ENCODE measurements at regions not wholly inside any gene's neighbourhood (a gene's known extent, or its start where the extent isn't known, plus 50 kb on each side); places are given as distances from the start of the nearest gene placed in this dataset.

DNA sequence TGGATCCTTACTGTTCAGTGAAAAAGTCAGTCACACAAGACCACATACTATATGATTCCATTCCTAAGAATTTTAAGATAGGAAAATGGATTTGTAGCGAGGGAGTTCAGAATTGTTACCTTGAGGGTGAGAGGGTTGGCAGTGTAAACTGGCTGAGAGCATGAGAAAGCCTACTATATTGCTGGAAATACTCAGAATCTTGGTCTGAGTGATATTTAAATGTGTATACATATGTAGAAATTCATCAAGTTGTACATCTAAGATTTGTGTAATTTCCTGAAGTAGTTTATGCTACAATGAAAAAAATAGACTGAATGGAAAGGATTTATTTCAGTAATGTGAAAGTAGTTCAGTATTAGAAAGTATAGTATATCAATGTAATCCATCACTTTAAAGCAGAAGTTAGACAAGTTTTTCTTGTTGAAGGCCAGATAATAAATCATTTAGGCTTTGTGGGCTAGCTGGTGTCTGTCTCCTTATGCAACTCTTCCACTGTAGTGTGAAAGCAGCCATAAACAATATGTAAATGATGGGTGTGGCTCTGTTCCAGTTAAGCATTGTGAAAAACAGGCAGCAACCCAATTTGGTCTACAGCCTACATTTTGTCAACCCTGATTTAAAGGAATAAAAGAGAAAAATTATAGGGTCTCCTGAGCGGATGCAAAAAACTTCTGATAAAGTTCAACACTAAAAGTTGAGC lies 127.2 kb upstream of the THY1 start:
- TF ChIP-seq EZH2phosphoT487 (IDR thresholded peaks at IDR 0.05; ENCODE audit: insufficient read depth, low read depth) (no peak), EZH2 (IDR thresholded peaks at IDR 0.05; ENCODE audit: insufficient read depth, poor library complexity, severe bottlenecking) (no peak)
